Fibroblast of pulmonary artery (primary cell): ENCODE measurements at regions not wholly inside any gene's neighbourhood (a gene's known extent, or its start where the extent isn't known, plus 50 kb on each side); places are given as distances from the start of the nearest gene placed in this dataset.

Experiments used
- DNase-seq: peaks from one replicate; pipeline ENCODE4 v3.0.0-alpha.2; 2010; ENCODE audit warnings: low read depth
- H3K4me3 ChIP-seq: replicated peaks from 2 replicates; pipeline ENCODE4 v1.5.1; 2011; ENCODE audit warnings: low read depth, mild to moderate bottlenecking, control low read depth, low read length, moderate library complexity
- CTCF ChIP-seq: IDR thresholded peaks from 2 replicates; pipeline ENCODE4 v1.5.1; 2011; ENCODE audit warnings: mild to moderate bottlenecking, control low read depth, low read length, inconsistent platforms; ENCODE audit errors: missing control alignments

DNA sequence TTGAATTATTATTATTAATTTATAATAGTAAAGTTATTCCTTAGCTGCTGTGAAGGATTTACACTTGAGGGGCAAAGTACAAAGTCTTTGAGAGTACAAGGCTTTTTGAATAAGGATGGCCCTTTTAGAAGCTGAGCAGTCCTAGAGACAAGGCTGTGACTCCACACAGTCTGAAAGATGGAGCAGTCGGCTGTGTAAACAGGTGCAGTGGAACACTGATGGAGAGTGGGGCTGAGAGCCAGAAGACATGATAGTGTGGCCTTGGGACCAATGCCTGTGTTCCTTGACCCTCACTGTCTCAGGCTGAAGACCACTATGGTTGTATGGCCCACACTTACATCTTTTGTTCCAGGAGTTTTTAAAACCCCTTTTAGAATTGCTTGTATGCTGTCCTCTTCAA lies 311.2 kb upstream of the PHF14 start:
- TF ChIP-seq CTCF = no peak
- no peak overlapping the region for H3K4me3 ChIP-seq
- DNase-seq = no peak

DNA sequence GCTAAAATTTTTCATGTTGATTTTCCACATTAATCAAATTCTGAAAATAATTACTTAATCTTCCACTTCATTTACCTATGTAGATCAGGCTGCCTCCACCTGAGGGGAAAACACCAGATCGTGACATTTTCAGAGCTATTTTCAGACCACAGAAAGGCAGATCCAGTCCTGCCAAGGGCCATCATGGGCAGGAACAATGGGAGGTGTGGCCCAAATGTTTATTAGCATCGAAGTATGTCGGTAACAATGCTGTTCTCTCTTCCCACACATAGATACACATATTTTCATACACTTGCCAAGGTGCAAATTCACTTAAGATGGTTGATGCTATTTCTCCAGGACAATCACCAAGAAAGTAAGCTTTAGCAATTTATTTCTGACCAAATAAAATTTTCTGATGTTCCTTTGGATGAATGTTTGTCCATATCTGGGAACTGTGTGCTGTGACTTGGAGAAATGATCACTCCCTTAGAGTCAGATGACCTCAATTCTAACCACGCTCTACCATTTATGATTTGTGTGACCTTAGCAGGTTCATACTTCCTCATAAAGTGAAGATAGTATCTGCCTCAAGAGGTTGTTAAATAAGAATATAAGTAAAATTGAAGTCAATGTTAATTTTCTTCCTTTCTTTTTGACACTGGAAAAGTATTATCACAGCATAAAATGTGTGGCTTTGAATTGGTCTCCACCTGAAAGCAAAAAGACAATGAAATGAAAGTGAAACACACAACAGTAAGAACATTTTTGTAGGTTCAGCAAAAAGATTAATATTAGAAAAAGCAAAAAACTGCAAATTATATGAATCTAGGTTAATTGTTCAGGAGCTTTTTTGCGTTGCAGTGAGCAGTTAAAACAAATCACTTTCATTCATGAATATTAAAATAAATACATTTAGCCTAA lies 310.4 kb upstream of the PHF14 start:
- TF ChIP-seq CTCF = no peak
- DNase-seq = no peak
- no peak overlapping the region for H3K4me3 ChIP-seq

- no peak for DNase-seq
- TF ChIP-seq CTCF = no peak
- H3K4me3 ChIP-seq = no peak overlapping the region
Measured at GRCh38 chr7:10672186-10672585, 301.5 kb upstream of the PHF14 start.

GRCh38 chr7:10677211-10677610 lies 296.5 kb upstream of the PHF14 start:
- H3K4me3 ChIP-seq = no peak overlapping the region
- DNase-seq = no peak
- no peak for TF ChIP-seq CTCF

DNA sequence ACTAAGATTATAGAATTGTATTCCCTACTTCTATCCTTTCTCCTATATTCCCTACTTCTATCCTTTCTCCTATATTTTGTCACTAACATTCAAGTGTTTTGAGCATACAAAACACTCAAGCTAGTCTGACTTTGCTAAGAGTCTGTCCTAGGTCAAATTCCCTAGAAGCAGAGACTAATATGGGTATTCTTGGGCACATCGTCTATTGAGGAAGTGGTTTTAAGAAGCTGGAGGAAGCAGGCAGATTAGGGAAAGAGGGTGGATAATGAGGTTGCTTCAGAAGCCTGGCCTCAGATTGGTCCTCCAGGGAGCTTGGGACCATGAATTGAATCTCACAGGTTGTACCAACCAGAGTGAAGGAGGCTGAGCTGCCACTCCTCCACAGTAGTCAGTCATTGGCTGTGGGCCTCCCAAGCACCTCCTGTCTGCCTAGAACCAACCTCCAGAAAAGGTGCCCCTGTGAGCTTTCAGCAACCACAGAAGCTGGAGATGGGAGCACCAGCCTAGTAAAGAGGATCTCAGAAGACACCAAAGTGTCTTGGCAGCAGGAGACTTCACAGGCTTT lies 295.9 kb upstream of the PHF14 start:
- no peak for TF ChIP-seq CTCF
- no peak for DNase-seq
- no peak overlapping the region for H3K4me3 ChIP-seq

DNA sequence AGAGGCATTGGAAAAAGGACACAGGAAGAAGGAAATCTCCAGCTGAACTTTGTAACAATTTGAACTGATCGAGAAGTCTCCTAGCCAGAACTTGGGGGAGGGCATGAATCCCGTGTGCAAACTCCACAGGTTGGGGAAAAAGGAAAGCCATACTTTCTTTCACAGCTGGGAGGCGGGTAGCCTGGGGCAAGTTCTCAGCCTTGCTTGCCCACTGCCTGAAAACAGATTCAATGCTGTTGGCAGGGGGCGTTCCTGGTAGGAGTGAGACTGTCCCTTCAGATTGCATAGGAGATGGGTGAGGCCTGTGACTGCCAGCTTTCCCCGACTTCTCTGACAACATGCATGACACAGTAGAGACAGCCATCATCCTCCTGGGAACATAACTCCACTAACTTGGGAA lies 289.1 kb upstream of the PHF14 start:
- no peak for TF ChIP-seq CTCF
- H3K4me3 ChIP-seq = no peak overlapping the region
- DNase-seq = no peak
